GM19025 (cell line): ENCODE measurements at regions not wholly inside any gene's neighbourhood (a gene's known extent, or its start where the extent isn't known, plus 50 kb on each side); places are given as distances from the start of the nearest gene placed in this dataset.
"Not testable (repeated sequence)": the region's sequence is repeated elsewhere in the genome, so short reads cannot be mapped to it uniquely, and the experiment has no call there.

Experiments
- ATAC-seq: cut with Tn5 transposase; IDR thresholded peaks from one replicate; pipeline ENCODE4 v1.9.1; 2021; ENCODE audit warnings: mild to moderate bottlenecking, low read depth, moderate library complexity; ENCODE audit not compliant: unreplicated experiment

GRCh38 chr3:72065872-72066641 is 281.1 kb upstream of the PROK2 start:
- no peak for ATAC-seq

DNA sequence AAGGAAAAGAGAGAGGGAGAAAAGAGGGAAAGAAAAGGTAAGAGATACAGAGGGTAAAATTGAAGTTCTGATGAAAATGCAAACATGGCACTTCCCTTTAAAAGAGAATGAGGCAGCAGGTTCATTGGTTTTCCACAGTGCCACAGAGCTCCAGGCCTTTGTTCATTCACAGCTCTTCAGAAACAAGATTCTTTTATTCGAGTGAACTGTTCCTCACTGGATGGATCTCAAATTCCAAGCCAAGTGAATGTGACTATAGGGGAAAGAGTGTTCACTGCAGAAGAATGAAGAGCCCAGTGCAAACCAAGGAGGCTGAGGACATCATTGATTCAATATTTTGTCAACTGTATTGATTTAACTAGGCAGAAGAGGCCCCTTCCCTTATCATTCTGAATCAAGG is 280.3 kb upstream of the PROK2 start:
- ATAC-seq: no peak

- not testable (repeated sequence) for ATAC-seq
These were observed 279.8 kb upstream of the PROK2 start for GRCh38 chr3:72064727-72065126.

- no peak for ATAC-seq
These were observed 277.1 kb upstream of the PROK2 start for GRCh38 chr3:72062017-72062416.

- ATAC-seq: no peak
These were observed 275.6 kb upstream of the PROK2 start for GRCh38 chr3:72060447-72061034.

DNA sequence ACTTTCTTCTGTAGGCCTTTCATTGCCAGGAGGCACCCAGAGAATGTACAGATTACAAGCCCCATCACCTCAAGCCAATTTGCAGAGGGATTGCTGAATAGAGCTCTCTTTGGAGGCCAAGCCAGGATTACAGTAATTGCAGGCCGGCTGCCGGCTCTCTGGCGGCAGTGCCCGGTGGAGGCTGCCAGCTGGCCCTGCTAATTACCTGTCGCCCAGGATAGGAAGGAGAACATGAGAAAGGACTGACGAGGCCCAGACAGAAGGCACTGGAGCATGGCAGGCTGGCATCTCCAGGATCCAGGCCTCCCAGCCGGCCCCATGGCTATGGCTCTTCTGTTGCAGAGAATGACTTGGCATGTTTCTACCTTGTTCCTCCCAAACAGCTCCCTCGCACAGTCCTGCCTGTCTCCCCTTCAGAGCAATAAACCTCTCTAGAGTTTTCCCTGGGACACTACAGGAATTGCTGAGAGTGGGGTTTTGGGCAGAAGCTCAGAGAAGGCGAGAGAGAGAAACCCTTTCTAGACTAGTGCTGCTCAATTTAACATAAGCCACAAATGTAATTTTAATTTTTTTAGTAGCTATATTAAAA is 273.6 kb upstream of the PROK2 start:
- ATAC-seq: no peak

GRCh38 chr3:72055436-72055835 is 270.5 kb upstream of the PROK2 start:
- ATAC-seq: no peak

GRCh38 chr3:72054976-72055375 is 270.0 kb upstream of the PROK2 start:
- ATAC-seq: no peak

DNA sequence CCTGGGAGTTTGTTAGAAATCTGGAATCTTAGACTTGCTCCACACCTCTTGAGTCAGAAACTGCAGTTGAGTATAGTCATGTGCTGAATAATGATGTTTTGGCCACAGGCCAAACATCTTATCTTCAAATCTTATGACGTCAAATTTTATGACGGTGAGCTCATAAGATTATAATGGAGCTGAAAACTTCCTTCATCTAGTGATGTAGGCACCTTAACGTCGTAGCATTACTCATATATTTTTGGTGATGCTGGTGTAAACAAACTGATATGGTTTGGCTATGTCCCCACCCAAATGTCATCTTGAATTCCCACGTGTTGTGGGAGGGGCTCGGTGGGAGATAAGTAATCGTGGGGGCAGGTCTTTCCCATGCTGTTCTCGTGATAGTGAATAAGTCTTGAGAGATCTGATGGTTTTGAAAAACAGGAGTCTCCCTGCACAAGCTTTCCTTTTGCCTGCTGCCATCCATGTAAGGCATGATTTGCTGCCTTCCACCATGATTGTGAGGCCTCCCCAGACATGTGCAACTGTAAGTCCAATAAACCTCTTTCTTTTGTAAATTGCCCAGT is 268.0 kb upstream of the PROK2 start:
- no peak for ATAC-seq

GRCh38 chr3:72050771-72051170 is 265.8 kb upstream of the PROK2 start:
- ATAC-seq: no peak

GRCh38 chr3:72050048-72050632 is 265.2 kb upstream of the PROK2 start:
- no peak for ATAC-seq

- no peak for ATAC-seq
These were observed 264.4 kb upstream of the PROK2 start for GRCh38 chr3:72049300-72049699.

DNA sequence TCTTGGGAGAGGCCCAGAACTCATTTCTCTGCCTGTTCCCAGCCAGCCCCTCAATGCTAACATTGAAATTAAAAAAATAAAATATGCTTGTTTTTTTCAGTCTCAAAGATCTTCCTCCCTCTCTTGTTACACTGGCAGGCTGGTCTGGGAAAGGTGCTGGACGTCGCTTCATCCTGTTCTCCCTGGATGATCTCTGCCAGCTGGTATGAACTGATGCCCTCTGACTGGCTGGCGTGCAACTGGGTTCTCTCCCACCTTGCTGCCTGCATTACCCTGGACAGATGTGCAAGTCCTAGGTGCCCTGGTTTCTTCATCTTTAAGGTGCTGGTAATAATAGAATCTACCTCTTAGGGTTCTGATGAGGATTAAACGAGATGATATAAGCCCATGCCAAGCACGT is 263.9 kb upstream of the PROK2 start:
- ATAC-seq: no peak

DNA sequence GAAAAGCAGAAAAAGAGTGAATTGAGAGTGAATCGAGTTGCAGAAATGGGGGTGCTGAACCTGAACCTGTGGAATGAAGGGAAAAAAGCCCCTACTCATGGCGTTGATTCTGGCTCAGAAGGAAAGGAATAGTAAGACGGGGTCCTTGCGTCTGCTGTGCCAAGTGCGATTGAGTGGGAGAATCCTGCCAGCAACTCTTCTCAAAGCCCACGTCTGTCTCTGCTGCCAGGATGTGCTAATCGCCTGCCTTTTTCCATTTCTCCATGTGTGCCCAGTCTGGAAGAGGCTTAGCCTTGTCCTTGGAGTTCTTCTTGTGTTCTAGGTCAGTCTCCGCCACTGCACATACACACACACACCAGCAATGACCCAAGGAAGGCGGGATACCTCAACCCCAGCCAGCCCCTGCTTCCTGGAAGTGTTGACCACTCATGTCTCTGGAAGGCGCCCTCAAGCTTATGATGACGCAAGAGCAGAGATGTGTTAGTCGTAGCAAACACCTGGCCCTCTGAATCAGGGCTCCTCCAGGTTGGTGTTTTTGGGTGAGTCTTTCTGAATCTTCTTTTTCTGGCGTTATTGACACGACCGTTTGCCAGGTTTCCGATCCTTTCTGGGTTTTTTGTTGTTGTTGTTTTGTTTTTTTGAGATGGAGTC is 262.4 kb upstream of the PROK2 start:
- no peak for ATAC-seq

- no peak for ATAC-seq
These were observed 259.4 kb upstream of the PROK2 start for GRCh38 chr3:72044231-72044855.

DNA sequence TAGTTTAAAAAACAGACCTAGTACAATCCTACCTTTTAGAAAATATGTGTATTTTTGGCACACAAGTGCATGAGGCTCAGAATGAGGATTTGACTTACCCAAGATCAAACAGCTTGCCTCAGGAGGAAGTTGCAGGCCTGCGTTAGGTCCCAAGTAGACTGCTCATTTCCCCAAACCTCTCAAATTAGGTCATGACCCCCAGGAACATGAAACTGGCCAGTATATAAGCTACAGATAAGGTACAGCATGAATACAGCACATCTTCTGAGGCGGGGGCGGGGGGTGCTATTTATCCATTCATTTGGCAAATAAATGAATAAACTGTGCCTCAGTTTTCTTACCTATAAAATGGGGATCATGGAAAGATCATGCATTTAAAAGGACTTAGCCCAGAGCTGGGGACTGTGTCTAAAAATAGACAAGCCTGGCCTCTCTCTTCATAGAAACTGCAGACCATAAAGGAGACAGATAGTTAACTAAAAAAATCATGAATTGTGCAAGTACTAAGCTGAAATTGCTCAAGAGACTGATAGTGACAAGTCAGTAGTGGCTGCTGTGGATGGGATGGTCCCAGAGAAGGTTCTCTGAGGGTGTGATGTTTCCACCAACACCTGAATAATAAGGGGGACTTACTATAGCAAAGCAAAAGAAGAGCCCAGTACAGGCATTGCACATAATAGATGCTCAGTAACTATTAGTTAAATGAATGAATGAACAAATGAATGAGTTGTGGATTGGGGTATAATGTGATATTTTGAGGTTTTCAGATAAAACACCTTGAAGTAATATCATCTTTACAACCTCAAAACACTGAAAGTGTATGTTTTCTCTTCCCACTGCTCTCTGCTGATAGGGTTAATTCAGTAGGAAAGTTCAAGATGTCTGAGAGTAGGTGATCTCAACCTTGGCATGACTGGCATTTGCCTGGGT is 258.5 kb upstream of the PROK2 start:
- ATAC-seq: no peak

- no peak for ATAC-seq
These were observed 257.7 kb upstream of the PROK2 start for GRCh38 chr3:72042397-72043203.

- ATAC-seq: no peak
These were observed 256.6 kb upstream of the PROK2 start for GRCh38 chr3:72041511-72041910.
